ENCODE measurements at regions not wholly inside any gene's neighbourhood (a gene's known extent, or its start where the extent isn't known, plus 50 kb on each side); places are given as distances from the start of the nearest gene placed in this dataset.
"Not testable (repeated sequence)": the region's sequence is repeated elsewhere in the genome, so short reads cannot be mapped to it uniquely, and the experiment has no call there.

- intact Hi-C loops (cut with micrococcal nuclease), result no loop called here
These were observed 690.4 kb upstream of the MEF2C start for GRCh38 chr5:89573345-89573744.

- intact Hi-C loops (cut with micrococcal nuclease), result no loop called here
These were observed 689.7 kb upstream of the MEF2C start for GRCh38 chr5:89572696-89573095.

GRCh38 chr5:89570557-89570956 lies 687.6 kb upstream of the MEF2C start:
- intact Hi-C loops (cut with micrococcal nuclease), result no loop called here

GRCh38 chr5:89566340-89566739 lies 683.4 kb upstream of the MEF2C start:
- intact Hi-C loops (cut with micrococcal nuclease), result no loop called here

- intact Hi-C loops (cut with micrococcal nuclease), result no loop called here
These were observed 677.7 kb upstream of the MEF2C start for GRCh38 chr5:89560696-89561095.

- intact Hi-C loops (cut with micrococcal nuclease), result no loop called here
These were observed 673.4 kb upstream of the MEF2C start for GRCh38 chr5:89556215-89556913.

- intact Hi-C loops (cut with micrococcal nuclease), result no loop called here
These were observed 663.7 kb upstream of the MEF2C start for GRCh38 chr5:89546657-89547056.

- intact Hi-C loops (cut with micrococcal nuclease), result no loop called here
These were observed 662.6 kb upstream of the MEF2C start for GRCh38 chr5:89545626-89546025.

- intact Hi-C loops (cut with micrococcal nuclease), result no loop called here
These were observed 662.1 kb upstream of the MEF2C start for GRCh38 chr5:89545076-89545475.

- intact Hi-C loops (cut with micrococcal nuclease), result no loop called here
These were observed 659.8 kb upstream of the MEF2C start for GRCh38 chr5:89542736-89543135.

GRCh38 chr5:89537800-89538199 lies 654.8 kb upstream of the MEF2C start:
- intact Hi-C loops (cut with micrococcal nuclease), result no loop called here

- intact Hi-C loops (cut with micrococcal nuclease), result no loop called here
These were observed 653.0 kb upstream of the MEF2C start for GRCh38 chr5:89536020-89536419.

- intact Hi-C loops (cut with micrococcal nuclease), result no loop called here
These were observed 652.4 kb upstream of the MEF2C start for GRCh38 chr5:89535411-89535810.

GRCh38 chr5:89534331-89534730 lies 651.3 kb upstream of the MEF2C start:
- intact Hi-C loops (cut with micrococcal nuclease), result no loop called here

GRCh38 chr5:89524785-89525184 lies 641.8 kb upstream of the MEF2C start:
- intact Hi-C loops (cut with micrococcal nuclease), result no loop called here

- intact Hi-C loops (cut with micrococcal nuclease), result not testable (repeated sequence)
These were observed 640.9 kb upstream of the MEF2C start for GRCh38 chr5:89523867-89524266.

- intact Hi-C loops (cut with micrococcal nuclease), result no loop called here
These were observed 637.8 kb upstream of the MEF2C start for GRCh38 chr5:89520771-89521170.

GRCh38 chr5:89513299-89514044 lies 630.5 kb upstream of the MEF2C start:
- intact Hi-C loops (cut with micrococcal nuclease), result no loop called here

- intact Hi-C loops (cut with micrococcal nuclease), result no loop called here
These were observed 621.1 kb upstream of the MEF2C start for GRCh38 chr5:89504051-89504450.

- intact Hi-C loops (cut with micrococcal nuclease), result no loop called here
These were observed 616.8 kb upstream of the MEF2C start for GRCh38 chr5:89499787-89500186.

- intact Hi-C loops (cut with micrococcal nuclease), result no loop called here
These were observed 615.7 kb upstream of the MEF2C start for GRCh38 chr5:89498699-89499098.

GRCh38 chr5:89493414-89493813 lies 610.4 kb upstream of the MEF2C start:
- intact Hi-C loops (cut with micrococcal nuclease), result no loop called here

GRCh38 chr5:89484962-89485361 lies 602.0 kb upstream of the MEF2C start:
- intact Hi-C loops (cut with micrococcal nuclease), result no loop called here

Data from T-helper 1 cell treated with Interleukin-12 subunit alpha and Interleukin-12 subunit beta and Interleukin-4 antibody, amounts not matched to agents 30 ng/mL and 1 ng/mL, for 36 hours (primary cell).